ENCODE measurements at regions not wholly inside any gene's neighbourhood (a gene's known extent, or its start where the extent isn't known, plus 50 kb on each side); places are given as distances from the start of the nearest gene placed in this dataset.

DNA sequence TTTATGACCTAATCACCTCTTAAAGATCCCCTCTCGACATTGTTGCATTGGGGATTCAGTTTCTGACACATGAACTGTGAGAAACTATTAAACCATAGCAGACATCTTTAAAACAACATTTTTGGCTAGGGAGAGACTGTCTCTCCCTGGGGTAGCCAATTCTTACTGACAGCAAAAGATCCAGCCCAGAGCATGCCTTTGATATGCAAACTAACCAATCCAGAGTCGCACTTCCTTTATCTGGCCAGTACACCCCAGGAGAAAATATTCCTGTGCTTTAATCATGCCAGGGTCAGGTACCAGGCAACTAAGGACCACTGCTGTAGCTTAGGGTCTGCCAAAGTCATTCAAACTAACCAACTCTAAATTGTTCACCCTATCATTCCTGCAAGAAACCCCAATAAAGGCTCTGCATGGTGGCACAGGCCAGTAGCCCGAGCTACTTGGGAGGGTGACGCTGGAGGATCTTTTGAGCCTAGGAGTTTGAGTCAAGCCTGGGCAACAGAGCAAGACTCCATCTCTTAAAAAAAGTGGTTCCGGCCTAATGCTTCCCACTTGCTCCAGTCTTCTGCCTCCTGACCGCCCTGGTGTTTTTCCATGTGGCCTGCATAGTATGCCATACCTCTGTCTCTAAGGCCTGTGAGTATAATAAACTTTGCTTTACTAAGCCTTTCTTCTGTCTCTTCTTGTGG, 62.3 kb upstream of the DAPK1 start:
- H2BK20ac ChIP-seq (ENCODE audit: low read length): no peak overlapping the region
- no peak overlapping the region for H3K4me3 ChIP-seq (ENCODE audit: extremely low read depth in 1 of 4, insufficient read depth in 2 of 4, low read depth in 3 of 4, low read length in 4 of 4)
- H4K20me1 ChIP-seq (replicated peaks in 1 of 2; ENCODE audit: control insufficient read depth in 1 of 2, insufficient read depth in 2 of 2, low read length in 2 of 2): no peaks in the 10 kb centered on the region
- no peaks in the 10 kb centered on the region for H3K9me3 ChIP-seq (ENCODE audit: insufficient read depth in 2 of 2, low read depth in 1 of 2, low read length in 1 of 2)
- H3K14ac ChIP-seq (ENCODE audit: insufficient read length): no peak overlapping the region
- H3K4ac ChIP-seq (replicated peaks; ENCODE audit: insufficient read length, low read depth, low read length): no peak overlapping the region
- no peak for DNase-seq (ENCODE audit: low read depth in 1 of 2, low spot score in 2 of 2)
- H3K18ac ChIP-seq (ENCODE audit: extremely low read depth, low read length): no peak overlapping the region
- H3K23me2 ChIP-seq (ENCODE audit: low read depth, low read length): no peaks in the 10 kb centered on the region
- H3K79me2 ChIP-seq (ENCODE audit: control insufficient read depth in 1 of 2, insufficient read depth in 2 of 2, low read length in 2 of 2): no peaks in the 10 kb centered on the region
- peak overlapping the region; percentile 5; the same call in 1 of the 2 replicates for H2BK5ac ChIP-seq (ENCODE audit: low read depth, low read length)
- H3K27me3 ChIP-seq (replicated peaks in 1 of 4; ENCODE audit: control insufficient read depth in 3 of 4, extremely low read depth in 1 of 4, insufficient read depth in 3 of 4, low read length in 3 of 4): no peaks in the 10 kb centered on the region
- H4K5ac ChIP-seq (ENCODE audit: insufficient read length, low read depth, low read length): no peak overlapping the region
- H4K8ac ChIP-seq (ENCODE audit: extremely low read depth, insufficient read depth, low read length): no peak overlapping the region
- no peak overlapping the region for H2BK12ac ChIP-seq (ENCODE audit: low read depth, low read length)
- no peak overlapping the region for H2BK120ac ChIP-seq (replicated peaks; ENCODE audit: low read depth, low read length)
- peak overlapping the region; percentile 2 to 55; a peak in 2 of 4 replicates for H3K4me2 ChIP-seq (ENCODE audit: insufficient read depth in 1 of 2, low read depth in 2 of 2, low read length in 2 of 2)
- 54% methylated on average over 6 of the region's 6 CpGs; no CpG with 5 or more reads in 1 of the 2 experiments for WGBS, 2 experiments (ENCODE audit: extremely low coverage in 1 of 2, insufficient coverage in 1 of 2, insufficient read length in 1 of 2, insufficient replicate concordance in 2 of 2, low coverage in 1 of 2, low lambda C conversion rate in 2 of 2, missing lambda C conversion rate in 1 of 2)
- no peak overlapping the region for H3K27ac ChIP-seq (ENCODE audit: low read depth, low read length)
- H3K56ac ChIP-seq (replicated peaks; ENCODE audit: insufficient read length, low read depth, low read length): no peak overlapping the region
- TF ChIP-seq GTF2F1 (IDR thresholded peaks at IDR 0.05; ENCODE audit: borderline replicate concordance, low read depth, low read length) (no peak), RFX5 (IDR thresholded peaks at IDR 0.05; ENCODE audit: borderline replicate concordance, low read depth, low read length) (no peak)
- H3K23ac ChIP-seq (ENCODE audit: insufficient read length): no peak overlapping the region
- H2AFZ ChIP-seq (ENCODE audit: low read length): no peak overlapping the region
- H2BK15ac ChIP-seq (ENCODE audit: low read length): no peak overlapping the region
- CTCF ChIA-PET (ENCODE audit: partially characterized antibody): interaction anchor here (0.7 to 1.2 kb wide), 2 partner anchors 9 to 60 kb away, joined by 3 read pairs; no protein-coding TSS in a partner anchor
- POLR2A ChIA-PET (ENCODE audit: partially characterized antibody): interaction anchor here (1.0 to 1.9 kb wide), 2 partner anchors 10 to 13 kb away, joined by 5 to 7 read pairs; no protein-coding TSS in a partner anchor
- H3K36me3 ChIP-seq (ENCODE audit: control insufficient read depth in 2 of 4, insufficient read depth in 4 of 4, low read length in 3 of 4): no peaks in the 10 kb centered on the region
- FAIRE-seq: peak; percentile 85
- no peak overlapping the region for H4K91ac ChIP-seq (replicated peaks; ENCODE audit: insufficient read length, low read length)
- no peak overlapping the region for H3K9ac ChIP-seq (replicated peaks in 1 of 4; ENCODE audit: extremely low read depth in 1 of 4, low read depth in 3 of 4, low read length in 3 of 4)
- H3K79me1 ChIP-seq (ENCODE audit: low read depth, low read length): no peaks in the 10 kb centered on the region
- peaks cover 2 to 9% (median 6%) of the 10 kb centered on the region in 4 experiments; a peak in 6 of 7 replicates for H3K4me1 ChIP-seq (replicated peaks in 1 of 4; ENCODE audit: control insufficient read depth in 3 of 4, insufficient read depth in 4 of 4, low read length in 3 of 4)
- no peak overlapping the region for H2AK5ac ChIP-seq (ENCODE audit: low read depth, low read length)
